ENCODE measurements at regions not wholly inside any gene's neighbourhood (a gene's known extent, or its start where the extent isn't known, plus 50 kb on each side); places are given as distances from the start of the nearest gene placed in this dataset.

DNA sequence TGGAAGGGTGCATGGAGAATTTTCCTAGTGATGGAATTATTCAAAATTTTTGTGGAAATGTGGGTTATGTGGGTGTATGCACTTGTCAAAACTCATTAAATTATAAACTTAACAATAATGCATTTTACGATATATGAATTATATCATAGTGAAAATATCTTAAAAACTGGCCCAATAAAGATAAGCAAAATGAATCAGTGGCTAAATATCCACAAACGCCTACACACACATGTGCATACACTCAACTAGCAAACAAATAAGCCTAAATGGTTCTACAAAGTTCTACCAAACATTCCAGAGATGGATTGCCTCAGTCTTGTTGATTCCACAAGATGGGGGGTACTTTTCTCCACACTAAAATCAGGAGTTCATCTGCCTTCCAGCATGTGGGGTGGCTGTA lies 349.5 kb downstream of the TSHZ3 start:
- no peak overlapping the region for H3K4me3 ChIP-seq (ENCODE audit: extremely low read depth in 1 of 4, insufficient read depth in 2 of 4, low read depth in 3 of 4, low read length in 4 of 4)
- no peak for FAIRE-seq
- no peaks in the 10 kb centered on the region for H3K36me3 ChIP-seq (ENCODE audit: control insufficient read depth in 2 of 4, insufficient read depth in 4 of 4, low read length in 3 of 4)
- H3K79me2 ChIP-seq (ENCODE audit: control insufficient read depth in 1 of 2, insufficient read depth in 2 of 2, low read length in 2 of 2) = no peaks in the 10 kb centered on the region
- no peak overlapping the region for H4K5ac ChIP-seq (ENCODE audit: insufficient read length, low read depth, low read length)
- H3K9me3 ChIP-seq (ENCODE audit: insufficient read depth in 2 of 2, low read depth in 1 of 2, low read length in 1 of 2) = no peaks in the 10 kb centered on the region
- no peak overlapping the region for H2BK20ac ChIP-seq (ENCODE audit: low read length)
- no peak overlapping the region for H3K9ac ChIP-seq (replicated peaks in 1 of 4; ENCODE audit: extremely low read depth in 1 of 4, low read depth in 3 of 4, low read length in 3 of 4)
- no peaks in the 10 kb centered on the region for H3K79me1 ChIP-seq (ENCODE audit: low read depth, low read length)
- H2BK15ac ChIP-seq (ENCODE audit: low read length) = no peak overlapping the region
- peaks cover 2% of the 10 kb centered on the region; the same call in 1 of the 2 replicates for H3K23me2 ChIP-seq (ENCODE audit: low read depth, low read length)
- no peak overlapping the region for H3K4ac ChIP-seq (replicated peaks; ENCODE audit: insufficient read length, low read depth, low read length)
- no peak overlapping the region for H3K14ac ChIP-seq (ENCODE audit: insufficient read length)
- H2AK5ac ChIP-seq (ENCODE audit: low read depth, low read length) = no peak overlapping the region
- no peak overlapping the region for H3K56ac ChIP-seq (replicated peaks; ENCODE audit: insufficient read length, low read depth, low read length)
- H4K91ac ChIP-seq (replicated peaks; ENCODE audit: insufficient read length, low read length) = no peak overlapping the region
- H3K4me1 ChIP-seq (replicated peaks in 1 of 4; ENCODE audit: control insufficient read depth in 3 of 4, insufficient read depth in 4 of 4, low read length in 3 of 4) = no peaks in the 10 kb centered on the region
- no peak overlapping the region for H3K23ac ChIP-seq (ENCODE audit: insufficient read length)
- H3K27me3 ChIP-seq (replicated peaks in 1 of 4; ENCODE audit: control insufficient read depth in 3 of 4, extremely low read depth in 1 of 4, insufficient read depth in 3 of 4, low read length in 3 of 4) = no peaks in the 10 kb centered on the region
- H3K4me2 ChIP-seq (ENCODE audit: insufficient read depth in 1 of 2, low read depth in 2 of 2, low read length in 2 of 2) = no peak overlapping the region
- ChIA-PET POLR2A (ENCODE audit: partially characterized antibody) (no interaction called here), CTCF (ENCODE audit: partially characterized antibody) (no interaction called here)
- no peak overlapping the region for H4K8ac ChIP-seq (ENCODE audit: extremely low read depth, insufficient read depth, low read length)
- no peak overlapping the region for H2AFZ ChIP-seq (ENCODE audit: low read length)
- no peak for DNase-seq (ENCODE audit: low read depth in 1 of 2, low spot score in 2 of 2)
- no peak for TF ChIP-seq TEAD4 (IDR thresholded peaks at IDR 0.05; ENCODE audit: low read depth, low read length)
- TF ChIP-seq RFX5 (IDR thresholded peaks at IDR 0.05; ENCODE audit: borderline replicate concordance, low read depth, low read length) = no peak
- no peak for TF ChIP-seq KDM5A (IDR thresholded peaks at IDR 0.05; ENCODE audit: low read length)
- TF ChIP-seq YY1 (IDR thresholded peaks at IDR 0.05; ENCODE audit: low read depth, low read length) = no peak
- TF ChIP-seq POLR2AphosphoS5 (IDR thresholded peaks at IDR 0.05; ENCODE audit: low read depth, low read length) = no peak
- TF ChIP-seq SIRT6 (IDR thresholded peaks at IDR 0.05; ENCODE audit: low read length) = no peak
- TF ChIP-seq JUN (IDR thresholded peaks at IDR 0.05; ENCODE audit: low read depth, low read length) = no peak
- no peak for TF ChIP-seq CREB1 (IDR thresholded peaks at IDR 0.05)
- no peak for TF ChIP-seq SP4 (IDR thresholded peaks at IDR 0.05; ENCODE audit: low read length)
- TF ChIP-seq NRF1 (IDR thresholded peaks at IDR 0.05; ENCODE audit: low read depth, low read length) = no peak
- TF ChIP-seq SAP30 (IDR thresholded peaks at IDR 0.05; ENCODE audit: insufficient read depth, insufficient replicate concordance, low read length) = no peak
- TF ChIP-seq HDAC2 (IDR thresholded peaks at IDR 0.05; ENCODE audit: borderline replicate concordance in 1 of 2, low read depth in 2 of 2, low read length in 2 of 2) = no peak
- H2BK12ac ChIP-seq (ENCODE audit: low read depth, low read length) = no peak overlapping the region
- no peak overlapping the region for H2BK5ac ChIP-seq (ENCODE audit: low read depth, low read length)
- 88% methylated on average over 2 of the region's 2 CpGs; no CpG with 5 or more reads in 1 of the 2 experiments for WGBS, 2 experiments (ENCODE audit: extremely low coverage in 1 of 2, insufficient coverage in 1 of 2, insufficient read length in 1 of 2, insufficient replicate concordance in 2 of 2, low coverage in 1 of 2, low lambda C conversion rate in 2 of 2, missing lambda C conversion rate in 1 of 2)
- no peak overlapping the region for H3K27ac ChIP-seq (ENCODE audit: low read depth, low read length)
- no peak overlapping the region for H3K18ac ChIP-seq (ENCODE audit: extremely low read depth, low read length)
- H2BK120ac ChIP-seq (replicated peaks; ENCODE audit: low read depth, low read length) = no peak overlapping the region
- no peaks in the 10 kb centered on the region for H4K20me1 ChIP-seq (replicated peaks in 1 of 2; ENCODE audit: control insufficient read depth in 1 of 2, insufficient read depth in 2 of 2, low read length in 2 of 2)
